HG03175 (cell line): ENCODE measurements at regions not wholly inside any gene's neighbourhood (a gene's known extent, or its start where the extent isn't known, plus 50 kb on each side); places are given as distances from the start of the nearest gene placed in this dataset.
"Not testable (repeated sequence)": the region's sequence is repeated elsewhere in the genome, so short reads cannot be mapped to it uniquely, and the experiment has no call there.

Source experiments
- ATAC-seq: cut with Tn5 transposase; IDR thresholded peaks from one replicate; pipeline ENCODE4 v1.9.1; 2021; ENCODE audit warnings: mild to moderate bottlenecking, moderate library complexity; ENCODE audit not compliant: unreplicated experiment

- ATAC-seq, result no peak
Measured at GRCh38 chr22:26768952-26769351, 111.6 kb downstream of the MIAT start.

- no peak for ATAC-seq
Measured at GRCh38 chr22:26769663-26770062, 112.3 kb downstream of the MIAT start.

GRCh38 chr22:26770624-26771023, 113.2 kb downstream of the MIAT start:
- ATAC-seq, result no peak

GRCh38 chr22:26773054-26773453, 115.7 kb downstream of the MIAT start:
- not testable (repeated sequence) for ATAC-seq

GRCh38 chr22:26775394-26775793, 118.0 kb downstream of the MIAT start:
- no peak for ATAC-seq

GRCh38 chr22:26777156-26777801, 119.9 kb downstream of the MIAT start:
- no peak for ATAC-seq

GRCh38 chr22:26778372-26778771, 121.0 kb downstream of the MIAT start:
- ATAC-seq, result no peak

- no peak for ATAC-seq
Measured at GRCh38 chr22:26779108-26779507, 121.7 kb downstream of the MIAT start.

GRCh38 chr22:26779929-26780328, 122.5 kb downstream of the MIAT start:
- ATAC-seq, result no peak

GRCh38 chr22:26780521-26780920, 123.1 kb downstream of the MIAT start:
- ATAC-seq, result no peak

GRCh38 chr22:26781062-26781461, 123.7 kb downstream of the MIAT start:
- no peak for ATAC-seq

GRCh38 chr22:26781596-26781995, 124.2 kb downstream of the MIAT start:
- ATAC-seq, result no peak

GRCh38 chr22:26783885-26784284, 126.5 kb downstream of the MIAT start:
- ATAC-seq, result no peak

GRCh38 chr22:26784772-26785171, 127.4 kb downstream of the MIAT start:
- ATAC-seq, result no peak

GRCh38 chr22:26785932-26786331, 128.5 kb downstream of the MIAT start:
- no peak for ATAC-seq

GRCh38 chr22:26786398-26786797, 129.0 kb downstream of the MIAT start:
- ATAC-seq, result no peak

- no peak for ATAC-seq
Measured at GRCh38 chr22:26789951-26790350, 132.6 kb downstream of the MIAT start.

GRCh38 chr22:26792522-26792921, 135.1 kb downstream of the MIAT start:
- ATAC-seq, result no peak

- no peak for ATAC-seq
Measured at GRCh38 chr22:26796785-26797184, 139.4 kb downstream of the MIAT start.

GRCh38 chr22:26797910-26798309, 140.5 kb downstream of the MIAT start:
- ATAC-seq, result no peak

GRCh38 chr22:26798462-26799065, 141.2 kb downstream of the MIAT start:
- no peak for ATAC-seq

- ATAC-seq, result no peak
Measured at GRCh38 chr22:26800858-26801257, 143.5 kb downstream of the MIAT start.

GRCh38 chr22:26801449-26801848, 144.1 kb downstream of the MIAT start:
- ATAC-seq, result no peak
